IMR-90 (cell line): ENCODE measurements at regions not wholly inside any gene's neighbourhood (a gene's known extent, or its start where the extent isn't known, plus 50 kb on each side); places are given as distances from the start of the nearest gene placed in this dataset.

Experiments used
- ATAC-seq: fragments of 200-7000 bp; cut with Tn5 transposase; 2 replicates; pipeline ENCODE4 v1.9.1; 2020; ENCODE audit warnings: low read depth, mild to moderate bottlenecking, moderate library complexity
- BruUV-seq: library from RNA; stranded (reverse); fragments of 400-500 nt; replicated peaks from 2 replicates; lab custom pipeline; 2021; lab: Mats Ljungman, UMichigan
- CTCF ChIA-PET: fragments of 300-600 bp; formaldehyde crosslinking; extraction: SDS; loops from one replicate; lab custom pipeline; 2021; ENCODE audit warnings: antibody characterized with exemption; lab: Yijun Ruan, JAX
- POLR2A ChIA-PET: fragments of 300-600 bp; sonication (Branson Sonifier 250); formaldehyde crosslinking; loops from one replicate; lab custom pipeline; 2022; ENCODE audit warnings: antibody characterized with exemption; ENCODE audit not compliant: unreplicated experiment; lab: Charles Lee
- DNase-seq: peaks from one replicate; pipeline ENCODE4 v3.0.0; 2013
- H2AFZ ChIP-seq: replicated peaks from 2 replicates; pipeline ENCODE3; 2013; ENCODE audit warnings: low read length, mild to moderate bottlenecking; ENCODE audit not compliant: poor library complexity
- H2AK5ac ChIP-seq: 2 replicates; pipeline ENCODE4 v1.6.1; 2013; ENCODE audit warnings: low read depth, low read length, inconsistent platforms
- H2AK9ac ChIP-seq: replicated peaks from 2 replicates; pipeline ENCODE3; 2013; ENCODE audit warnings: mild to moderate bottlenecking, low read depth, low read length, moderate library complexity; ENCODE audit not compliant: poor library complexity
- H2BK120ac ChIP-seq: 2 replicates; pipeline ENCODE4 v1.6.1; 2013; ENCODE audit warnings: low read depth, low read length, inconsistent platforms
- H2BK15ac ChIP-seq: 3 replicates; pipeline ENCODE4 v1.6.1; 2013; ENCODE audit warnings: low read depth, low read length, inconsistent platforms
- H2BK20ac ChIP-seq: 2 replicates; pipeline ENCODE4 v1.6.1; 2013; ENCODE audit warnings: low read depth, mild to moderate bottlenecking, inconsistent platforms, low read length, moderate library complexity
- H2BK5ac ChIP-seq: 2 replicates; pipeline ENCODE4 v1.6.1; 2013; ENCODE audit warnings: mild to moderate bottlenecking, low read depth, low read length, inconsistent platforms; ENCODE audit not compliant: poor library complexity, severe bottlenecking
- H3K14ac ChIP-seq: replicated peaks from 2 replicates; pipeline ENCODE4 v1.6.1; 2013; ENCODE audit warnings: low read depth, low read length, inconsistent platforms
- H3K18ac ChIP-seq: 2 replicates; pipeline ENCODE4 v1.6.1; 2013; ENCODE audit warnings: low read depth, low read length, control low read depth
- H3K23ac ChIP-seq: 2 replicates; pipeline ENCODE4 v1.6.1; 2013; ENCODE audit warnings: low read depth, low read length, inconsistent platforms
- H3K27ac ChIP-seq: 2 replicates; pipeline ENCODE4 v1.5.1; 2013; ENCODE audit warnings: mild to moderate bottlenecking, control low read depth, low read length; ENCODE audit not compliant: insufficient read depth
- H3K27me3 ChIP-seq: 2 replicates; pipeline ENCODE4 v1.6.1; 2013; ENCODE audit warnings: low read length; ENCODE audit not compliant: control insufficient read depth, insufficient read depth
- H3K36me3 ChIP-seq: 2 replicates; pipeline ENCODE4 v1.6.1; 2013; ENCODE audit warnings: low read length, mixed read lengths; ENCODE audit not compliant: control insufficient read depth, insufficient read depth
- H3K4ac ChIP-seq: 2 replicates; pipeline ENCODE4 v1.6.1; 2013; ENCODE audit warnings: low read depth, low read length, inconsistent platforms
- H3K4me1 ChIP-seq: 2 replicates; pipeline ENCODE4 v1.6.1; 2013; ENCODE audit warnings: low read length, mixed read lengths; ENCODE audit not compliant: control insufficient read depth, insufficient read depth
- H3K4me2 ChIP-seq: 2 replicates; pipeline ENCODE4 v1.6.1; 2013; ENCODE audit warnings: low read depth, mild to moderate bottlenecking, control low read depth, low read length, moderate library complexity
- H3K4me3 ChIP-seq: 2 replicates; pipeline ENCODE4 v1.5.1; 2013; ENCODE audit warnings: low read depth, mild to moderate bottlenecking, control low read depth, low read length, moderate library complexity; ENCODE audit not compliant: insufficient read depth
- H3K56ac ChIP-seq: 2 replicates; pipeline ENCODE4 v1.6.1; 2013; ENCODE audit warnings: low read length, inconsistent platforms; ENCODE audit not compliant: insufficient read depth; ENCODE audit errors: extremely low read depth
- H3K79me1 ChIP-seq, 2 experiments: 2 replicates each; pipeline ENCODE4 v1.6.1; 2013; ENCODE audit warnings: low read length in 2 of 2, inconsistent platforms in 1 of 2, low read depth in 1 of 2
- H3K9ac ChIP-seq: 2 replicates; pipeline ENCODE4 v1.6.1; 2013; ENCODE audit warnings: low read depth, low read length, control low read depth
- H3K9me1 ChIP-seq: 2 replicates; pipeline ENCODE4 v1.6.1; 2013; ENCODE audit warnings: low read length, inconsistent platforms; ENCODE audit not compliant: insufficient read depth
- H3K9me3 ChIP-seq: 2 replicates; pipeline ENCODE4 v1.6.1; 2013; ENCODE audit warnings: low read length; ENCODE audit not compliant: control insufficient read depth, insufficient read depth
- H4K20me1 ChIP-seq: 2 replicates; pipeline ENCODE4 v1.6.1; 2013; ENCODE audit warnings: low read length, inconsistent platforms; ENCODE audit not compliant: insufficient read depth
- H4K5ac ChIP-seq: 2 replicates; pipeline ENCODE4 v1.6.1; 2013; ENCODE audit warnings: mild to moderate bottlenecking, low read depth, low read length, control low read depth
- H4K8ac ChIP-seq, 2 experiments: 2 replicates each; pipeline ENCODE4 v1.6.1; 2013; ENCODE audit warnings: low read depth in 2 of 2, low read length in 2 of 2, control low read depth in 1 of 2, inconsistent platforms in 1 of 2
- H4K91ac ChIP-seq: 2 replicates; pipeline ENCODE4 v1.6.1; 2013; ENCODE audit warnings: low read depth, low read length, inconsistent platforms; ENCODE audit not compliant: insufficient read depth
- BHLHE40 ChIP-seq: fragments of 150-350 bp; IDR thresholded peaks from 2 replicates; pipeline ENCODE4 v1.6.1; 2016; ENCODE audit warnings: mild to moderate bottlenecking, low read depth, low read length
- CEBPB ChIP-seq: IDR thresholded peaks from 2 replicates; pipeline ENCODE4 v1.6.1; 2012; ENCODE audit warnings: low read depth, low read length, improper control_type of control experiment
- CHD1 ChIP-seq: IDR thresholded peaks from 2 replicates; pipeline ENCODE4 v1.6.1; 2012; ENCODE audit warnings: low read depth, low read length, improper control_type of control experiment
- CTCF ChIP-seq: conservative IDR thresholded peaks from 2 replicates; pipeline ENCODE4 v1.5.1; 2012; ENCODE audit warnings: mild to moderate bottlenecking, low read depth, low read length, improper control_type of control experiment
- ELK1 ChIP-seq: fragments of 150-350 bp; IDR thresholded peaks from 2 replicates; pipeline ENCODE4 v1.6.1; 2016; ENCODE audit warnings: low read depth, mild to moderate bottlenecking, low read length, moderate library complexity, borderline replicate concordance
- FOS ChIP-seq: fragments of 150-350 bp; IDR thresholded peaks from 2 replicates; pipeline ENCODE4 v1.6.1; 2016; ENCODE audit warnings: low read depth, low read length
- MAFK ChIP-seq: IDR thresholded peaks from 2 replicates; pipeline ENCODE4 v1.6.1; 2012; ENCODE audit warnings: low read depth, low read length, improper control_type of control experiment
- MAZ ChIP-seq: IDR thresholded peaks from 2 replicates; pipeline ENCODE4 v1.6.1; 2012; ENCODE audit warnings: low read depth, mild to moderate bottlenecking, low read length, improper control_type of control experiment, moderate library complexity, borderline replicate concordance
- MXI1 ChIP-seq: IDR thresholded peaks from 2 replicates; pipeline ENCODE4 v1.6.1; 2012; ENCODE audit warnings: low read depth, mild to moderate bottlenecking, low read length, moderate library complexity, borderline replicate concordance
- NFE2L2 ChIP-seq: fragments of 150-350 bp; IDR thresholded peaks from 2 replicates; pipeline ENCODE4 v1.6.1; 2016; ENCODE audit warnings: low read depth, mild to moderate bottlenecking, low read length
- POLR2A ChIP-seq: IDR thresholded peaks from 2 replicates; pipeline ENCODE4 v1.6.1; 2012; ENCODE audit warnings: mild to moderate bottlenecking, low read depth, low read length
- RAD21 ChIP-seq: IDR thresholded peaks from 2 replicates; pipeline ENCODE4 v1.6.1; 2012; ENCODE audit warnings: low read length, improper control_type of control experiment
- RCOR1 ChIP-seq: IDR thresholded peaks from 2 replicates; pipeline ENCODE4 v1.6.1; 2012; ENCODE audit warnings: mild to moderate bottlenecking, low read length, improper control_type of control experiment; ENCODE audit not compliant: insufficient replicate concordance
- SMC3 ChIP-seq: fragments of 150-350 bp; IDR thresholded peaks from 2 replicates; pipeline ENCODE4 v1.6.1; 2016; ENCODE audit warnings: low read depth, mild to moderate bottlenecking, antibody characterized with exemption, low read length, moderate library complexity
- USF2 ChIP-seq: fragments of 150-350 bp; IDR thresholded peaks from 2 replicates; pipeline ENCODE4 v1.6.1; 2017; ENCODE audit warnings: mild to moderate bottlenecking, antibody characterized with exemption, low read length, low read depth
- WGBS, 2 experiments: methylation state at CpG; one replicate each; pipeline versions ENCODE4 v1.1.5 to v1.1.7; 2013; ENCODE audit warnings: missing lambda C conversion rate in 2 of 2; ENCODE audit not compliant: insufficient read length in 1 of 2; ENCODE audit errors: extremely low coverage in 2 of 2; 5-methylcytosine and 5-hydroxymethylcytosine counted together
- dilution Hi-C: fragments of 300-500 bp; cut with HindIII; formaldehyde crosslinking; loops from one replicate; pipeline ENCODE4 v1.14.3; 2018; ENCODE audit warnings: low sequenced_read_pairs; ENCODE audit not compliant: unreplicated experiment
- in situ Hi-C: fragments of 300-500 bp; cut with MboI; formaldehyde crosslinking; loops from 3 replicates; pipeline ENCODE4 v1.14.3; 2019; ENCODE audit warnings: low sequenced_read_pairs, inconsistent platforms, mixed read lengths
- intact Hi-C: fragments of 100-400 bp; cut with micrococcal nuclease; formaldehyde crosslinking; loops from 2 replicates; pipeline ENCODE4 v1.10.0; 2022

GRCh38 chr2:149993316-149993715, 405.7 kb upstream of the MMADHC start:
- Histone ChIP-seq H4K8ac (no peak overlapping the region), H2AK5ac (no peak overlapping the region; the same call in 1 of the 2 replicates), H3K4me2 (no peak overlapping the region), H4K20me1 (no peaks in the 10 kb centered on the region), H2BK5ac (no peak overlapping the region), H2BK20ac (no peak overlapping the region), H3K9me3 (no peaks in the 10 kb centered on the region), H3K23ac (no peak overlapping the region), H3K4me1 (peaks cover 12% of the 10 kb centered on the region), H3K18ac (no peak overlapping the region), H3K27me3 (no peaks in the 10 kb centered on the region), H3K14ac (no peak overlapping the region), H3K9me1 (0 out of 2 replicates have a peak, but pooled peaks cover 13% of the 10 kb centered on the region), H2AK9ac (no peak overlapping the region), H2BK120ac (no peak overlapping the region), H3K79me1 (no peaks in the 10 kb centered on the region), H3K9ac (no peak overlapping the region), H4K91ac (no peak overlapping the region), H3K4me3 (no peak overlapping the region), H2BK15ac (no peak overlapping the region), H3K27ac (no peak overlapping the region), H4K5ac (no peak overlapping the region), H3K4ac (no peak overlapping the region), H2AFZ (no peak overlapping the region), H3K56ac (no peak overlapping the region), H3K36me3 (no peaks in the 10 kb centered on the region)
- BruUV-seq = no TSS peak
- no peak for DNase-seq
- CTCF ChIA-PET = no interaction called here
- intact Hi-C loops = loop anchor here (10.0 kb wide), 1 partner anchor 361 kb away; no protein-coding TSS in a partner anchor
- no peak for ATAC-seq
- TF ChIP-seq ELK1 (no peak), CHD1 (no peak), USF2 (no peak), MAFK (no peak), BHLHE40 (no peak), MAZ (no peak), NFE2L2 (no peak), SMC3 (no peak), CEBPB (no peak), CTCF (no peak), FOS (no peak), POLR2A (no peak), RAD21 (no peak), RCOR1 (no peak), MXI1 (no peak)
- in situ Hi-C loops = no loop called here
- WGBS, 2 experiments = no CpG with 5 or more reads among the region's 1 CpG
- dilution Hi-C loops = no loop called here
- POLR2A ChIA-PET = interaction anchor here (0.6 kb wide), 1 partner anchor 1269 kb away, joined by 4 read pairs; the partner anchor contains the start of gene RBM43
